Caco-2 (cell line): ENCODE measurements at regions not wholly inside any gene's neighbourhood (a gene's known extent, or its start where the extent isn't known, plus 50 kb on each side); places are given as distances from the start of the nearest gene placed in this dataset.

Source experiments
- BruUV-seq: library from RNA; stranded (reverse); fragments of 400-500 nt; replicated peaks from 2 replicates; lab custom pipeline; 2021; lab: Mats Ljungman, UMichigan
- CTCF ChIA-PET: fragments of 300-600 bp; sonication (Branson Sonifier 250); formaldehyde crosslinking; loops from one replicate; lab custom pipeline; 2022; ENCODE audit warnings: antibody characterized with exemption; lab: Charles Lee
- POLR2A ChIA-PET: fragments of 300-600 bp; sonication (Branson Sonifier 250); formaldehyde crosslinking; loops from one replicate; lab custom pipeline; 2022; ENCODE audit warnings: antibody characterized with exemption; lab: Charles Lee
- DNase-seq, 2 experiments: peaks; one replicate each; pipeline versions ENCODE4 v3.0.0 to v3.0.0-alpha.2; 2020 to 2022
- H3K27me3 ChIP-seq: replicated peaks from 2 replicates; pipeline ENCODE4 v1.6.0; 2011; ENCODE audit warnings: low read length; ENCODE audit not compliant: control insufficient read depth, insufficient read depth
- H3K36me3 ChIP-seq: 2 replicates; pipeline ENCODE4 v1.5.1; 2011; ENCODE audit warnings: low read length; ENCODE audit not compliant: control insufficient read depth, insufficient read depth
- H3K4me1 ChIP-seq: fragments of 250-450 bp; sonication (Bioruptor Pico); 2 replicates; pipeline ENCODE4 v1.5.1; 2020; ENCODE audit warnings: mild to moderate bottlenecking
- H3K4me3 ChIP-seq: 2 replicates; pipeline ENCODE4 v1.5.1; 2011; ENCODE audit warnings: low read depth, mild to moderate bottlenecking, control low read depth, low read length
- H3K9me3 ChIP-seq: fragments of 250-450 bp; sonication (Bioruptor Pico); 2 replicates; pipeline ENCODE4 v1.5.1; 2020; ENCODE audit warnings: mild to moderate bottlenecking, moderate library complexity
- H3K27ac Mint-ChIP-seq: one replicate; pipeline ENCODE4 v1.8.0; 2022; ENCODE audit warnings: mixed read lengths; ENCODE audit not compliant: unreplicated experiment
- H3K27me3 Mint-ChIP-seq: one replicate; pipeline ENCODE4 v1.8.0; 2022; ENCODE audit warnings: mixed read lengths; ENCODE audit not compliant: insufficient read depth, unreplicated experiment
- H3K36me3 Mint-ChIP-seq: one replicate; pipeline ENCODE4 v1.8.0; 2022; ENCODE audit warnings: mild to moderate bottlenecking, mixed read lengths; ENCODE audit not compliant: insufficient read depth, unreplicated experiment
- H3K4me1 Mint-ChIP-seq: one replicate; pipeline ENCODE4 v1.8.0; 2022; ENCODE audit warnings: low read depth, mixed read lengths; ENCODE audit not compliant: unreplicated experiment
- H3K4me3 Mint-ChIP-seq: one replicate; pipeline ENCODE4 v1.8.0; 2022; ENCODE audit warnings: mild to moderate bottlenecking, moderate library complexity, mixed read lengths; ENCODE audit not compliant: unreplicated experiment
- H3K9me3 Mint-ChIP-seq: one replicate; pipeline ENCODE4 v1.8.0; 2022; ENCODE audit warnings: mixed read lengths; ENCODE audit not compliant: unreplicated experiment
- CTCF ChIP-seq, 2 experiments: fragments of 200-600 bp in 1 of 2; IDR thresholded peaks; 1 replicate in 1 of 2; 2 replicates in 1 of 2; pipeline versions ENCODE4 v1.5.1 to v1.8.0; 2011 to 2022; ENCODE audit warnings: antibody characterized with exemption in 1 of 2, control low read depth in 1 of 2, inconsistent platforms in 1 of 2, low read depth in 1 of 2, low read length in 1 of 2, mild to moderate bottlenecking in 1 of 2, moderate library complexity in 1 of 2; ENCODE audit not compliant: insufficient read depth in 1 of 2, severe bottlenecking in 1 of 2, unreplicated experiment in 1 of 2
- intact Hi-C: fragments of 100-400 bp; cut with micrococcal nuclease; formaldehyde crosslinking; loops from one replicate; pipeline ENCODE4 v1.10.0; 2022; ENCODE audit not compliant: unreplicated experiment

- CTCF ChIA-PET = no interaction called here
Measured at GRCh38 chr9:80093695-80094094, 521.9 kb downstream of the TLE4 start.

DNA sequence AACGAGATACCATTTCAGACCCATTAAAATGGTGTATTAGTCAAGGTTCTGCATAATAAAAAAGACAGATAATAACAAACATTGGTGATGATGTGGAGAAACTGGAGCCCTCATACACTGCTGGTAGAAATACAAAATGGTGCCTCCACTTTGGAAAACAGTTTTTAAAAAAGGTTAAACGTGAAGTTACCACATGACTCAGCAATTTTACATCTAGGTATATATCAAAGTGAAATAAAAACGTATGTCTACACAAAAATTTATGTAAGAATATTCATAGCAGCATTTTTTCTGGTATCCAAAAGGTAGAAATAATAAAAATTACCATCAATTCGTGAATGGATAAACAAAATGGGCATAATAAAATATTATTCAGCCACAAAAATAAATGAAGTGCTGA is 519.8 kb downstream of the TLE4 start:
- POLR2A ChIA-PET = no interaction called here
- H3K27me3 ChIP-seq = no peaks in the 10 kb centered on the region
- intact Hi-C loops = no loop called here
- Mint-ChIP-seq H3K9me3 (no peaks in the 10 kb centered on the region), H3K27ac (no peak overlapping the region), H3K27me3 (no peaks in the 10 kb centered on the region), H3K36me3 (no peaks in the 10 kb centered on the region), H3K4me1 (no peaks in the 10 kb centered on the region), H3K4me3 (no peak overlapping the region)
- TF ChIP-seq CTCF (IDR thresholded peaks at IDR 0.05; ENCODE audit: insufficient read depth in 1 of 2, low read depth in 1 of 2, low read length in 1 of 2, severe bottlenecking in 1 of 2, unreplicated experiment in 1 of 2) = no peak
- H3K4me1 ChIP-seq = no peaks in the 10 kb centered on the region
- H3K4me3 ChIP-seq = no peak overlapping the region
- DNase-seq = no peak
- H3K36me3 ChIP-seq = no peaks in the 10 kb centered on the region
- no TSS peak for BruUV-seq
- H3K9me3 ChIP-seq = no peaks in the 10 kb centered on the region
- CTCF ChIA-PET = no interaction called here

More at GRCh38 chr9:80093695-80094094, 521.9 kb downstream of the TLE4 start:
- H3K36me3 Mint-ChIP-seq = no peaks in the 10 kb centered on the region
- TF ChIP-seq CTCF (IDR thresholded peaks at IDR 0.05; ENCODE audit: insufficient read depth in 1 of 2, low read depth in 1 of 2, low read length in 1 of 2, severe bottlenecking in 1 of 2, unreplicated experiment in 1 of 2) = no peak
- no peak overlapping the region for H3K27ac Mint-ChIP-seq
- H3K9me3 Mint-ChIP-seq = no peaks in the 10 kb centered on the region
- Histone ChIP-seq H3K27me3 (no peaks in the 10 kb centered on the region), H3K36me3 (no peaks in the 10 kb centered on the region), H3K4me3 (no peak overlapping the region), H3K4me1 (no peaks in the 10 kb centered on the region), H3K9me3 (no peaks in the 10 kb centered on the region)
- intact Hi-C loops = loop anchor here (2.0 kb wide), 1 partner anchor 43 kb away; no protein-coding TSS in a partner anchor
- H3K4me1 Mint-ChIP-seq = no peaks in the 10 kb centered on the region
- H3K4me3 Mint-ChIP-seq = no peak overlapping the region
- BruUV-seq = no TSS peak
- POLR2A ChIA-PET = no interaction called here
- no peak for DNase-seq
- H3K27me3 Mint-ChIP-seq = no peaks in the 10 kb centered on the region

- TF ChIP-seq CTCF (IDR thresholded peaks at IDR 0.05; ENCODE audit: insufficient read depth in 1 of 2, low read depth in 1 of 2, low read length in 1 of 2, severe bottlenecking in 1 of 2, unreplicated experiment in 1 of 2) = no peak
- no TSS peak for BruUV-seq
- H3K4me1 Mint-ChIP-seq = no peaks in the 10 kb centered on the region
- no peak overlapping the region for H3K4me3 Mint-ChIP-seq
- H3K27ac Mint-ChIP-seq = no peak overlapping the region
- no peaks in the 10 kb centered on the region for H3K27me3 Mint-ChIP-seq
- ChIA-PET CTCF (no interaction called here), POLR2A (no interaction called here)
- H3K9me3 Mint-ChIP-seq = no peaks in the 10 kb centered on the region
- no peaks in the 10 kb centered on the region for H3K36me3 ChIP-seq
- H3K27me3 ChIP-seq = no peaks in the 10 kb centered on the region
- H3K36me3 Mint-ChIP-seq = no peaks in the 10 kb centered on the region
- no peaks in the 10 kb centered on the region for H3K4me1 ChIP-seq
- no peak overlapping the region for H3K4me3 ChIP-seq
- intact Hi-C loops = no loop called here
- no peaks in the 10 kb centered on the region for H3K9me3 ChIP-seq
- DNase-seq = no peak
Measured at GRCh38 chr9:80090317-80090716, 518.6 kb downstream of the TLE4 start.
